ENCODE measurements at regions not wholly inside any gene's neighbourhood (a gene's known extent, or its start where the extent isn't known, plus 50 kb on each side); places are given as distances from the start of the nearest gene placed in this dataset.

- Histone ChIP-seq H3K4me1 (ENCODE audit: control insufficient read depth in 2 of 2, insufficient read depth in 2 of 2, low read length in 2 of 2) (no peaks in the 10 kb centered on the region), H3K9me3 (ENCODE audit: control insufficient read depth in 2 of 2, low read length in 2 of 2) (no peaks in the 10 kb centered on the region), H3K36me3 (ENCODE audit: control insufficient read depth in 2 of 2, insufficient read depth in 2 of 2, low read length in 2 of 2) (no peaks in the 10 kb centered on the region), H3K9ac (ENCODE audit: low read depth in 1 of 2, low read length in 2 of 2) (no peak overlapping the region), H3K27ac (ENCODE audit: low read depth in 2 of 2, low read length in 2 of 2) (no peak overlapping the region), H3K4me3 (ENCODE audit: low read length in 2 of 2) (no peak overlapping the region), H3K27me3 (ENCODE audit: control insufficient read depth in 2 of 2, insufficient read depth in 2 of 2, low read length in 2 of 2) (no peaks in the 10 kb centered on the region)
These were observed 58.0 kb upstream of the ARRDC3 start for GRCh38 chr5:91441082-91441481.

DNA sequence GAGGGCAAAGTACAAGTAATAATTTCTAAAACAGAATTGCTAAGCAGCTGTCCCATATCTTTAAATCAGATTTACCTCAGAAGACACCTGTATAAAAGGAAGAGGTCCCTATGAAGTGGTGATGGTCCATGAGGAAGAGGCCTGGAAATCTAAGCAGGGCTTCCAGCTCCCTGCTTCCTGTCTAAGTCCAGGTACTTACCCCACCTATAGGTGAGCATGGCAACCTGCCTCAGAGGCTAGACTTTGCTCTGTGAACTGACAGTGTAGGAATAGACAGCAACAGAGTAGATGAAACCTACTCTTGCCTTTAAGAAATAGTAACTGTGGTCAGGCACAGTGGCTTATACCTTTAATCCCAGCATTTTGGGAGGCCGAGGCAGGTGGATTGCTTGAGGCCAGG is 55.8 kb upstream of the ARRDC3 start:
- H3K9me3 ChIP-seq (ENCODE audit: control insufficient read depth in 2 of 2, low read length in 2 of 2): no peaks in the 10 kb centered on the region
- H3K4me1 ChIP-seq (ENCODE audit: control insufficient read depth in 2 of 2, insufficient read depth in 2 of 2, low read length in 2 of 2): no peaks in the 10 kb centered on the region
- H3K36me3 ChIP-seq (ENCODE audit: control insufficient read depth in 2 of 2, insufficient read depth in 2 of 2, low read length in 2 of 2): no peaks in the 10 kb centered on the region
- no peaks in the 10 kb centered on the region for H3K27me3 ChIP-seq (ENCODE audit: control insufficient read depth in 2 of 2, insufficient read depth in 2 of 2, low read length in 2 of 2)
- no peak overlapping the region for H3K9ac ChIP-seq (ENCODE audit: low read depth in 1 of 2, low read length in 2 of 2)
- no peak overlapping the region for H3K4me3 ChIP-seq (ENCODE audit: low read length in 2 of 2)
- no peak overlapping the region for H3K27ac ChIP-seq (ENCODE audit: low read depth in 2 of 2, low read length in 2 of 2)

DNA sequence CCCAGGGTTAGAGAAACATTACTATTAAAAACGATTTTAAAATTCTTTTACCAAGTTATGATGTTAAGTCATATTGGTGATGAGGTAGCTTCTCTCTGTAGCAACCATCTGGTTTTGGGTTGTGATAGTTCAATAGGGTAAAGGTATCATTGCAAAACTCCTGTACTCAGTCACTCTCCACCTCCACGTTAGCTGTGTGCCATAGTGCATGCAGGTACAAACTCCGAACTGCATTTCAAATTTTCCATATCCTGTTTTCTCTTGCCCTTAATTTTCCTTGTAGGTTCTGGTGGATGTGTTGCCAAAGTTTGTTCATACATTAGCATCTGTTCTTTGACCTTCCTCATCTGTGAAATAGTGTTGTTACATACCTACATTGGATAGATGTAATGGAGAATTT is 53.1 kb upstream of the ARRDC3 start:
- no peak overlapping the region for H3K4me3 ChIP-seq (ENCODE audit: low read length in 2 of 2)
- no peaks in the 10 kb centered on the region for H3K4me1 ChIP-seq (ENCODE audit: control insufficient read depth in 2 of 2, insufficient read depth in 2 of 2, low read length in 2 of 2)
- no peak overlapping the region for H3K27ac ChIP-seq (ENCODE audit: low read depth in 2 of 2, low read length in 2 of 2)

DNA sequence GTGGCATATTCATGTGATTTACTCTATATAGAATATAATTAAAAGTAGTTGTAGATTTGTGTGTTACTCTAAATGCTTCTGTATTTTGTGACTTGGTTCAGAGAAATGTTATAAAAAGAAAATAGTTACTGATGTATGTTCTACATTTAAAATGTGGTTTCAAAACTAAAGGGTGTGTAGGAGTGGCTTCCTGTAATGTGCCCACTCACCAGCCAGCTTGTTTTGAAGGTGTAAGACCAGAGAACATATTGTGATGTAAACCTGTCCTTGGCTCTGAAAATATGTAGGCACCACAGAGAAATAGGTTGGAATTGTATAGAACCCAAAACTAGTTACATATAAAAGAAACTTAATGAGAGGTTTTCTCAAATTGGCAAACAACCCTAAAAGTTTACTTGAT is 51.2 kb upstream of the ARRDC3 start:
- no peak overlapping the region for H3K4me3 ChIP-seq (ENCODE audit: low read length in 2 of 2)
- no peak overlapping the region for H3K9ac ChIP-seq (ENCODE audit: low read depth in 1 of 2, low read length in 2 of 2)
- no peaks in the 10 kb centered on the region for H3K36me3 ChIP-seq (ENCODE audit: control insufficient read depth in 2 of 2, insufficient read depth in 2 of 2, low read length in 2 of 2)
- H3K9me3 ChIP-seq (ENCODE audit: control insufficient read depth in 2 of 2, low read length in 2 of 2): no peaks in the 10 kb centered on the region
- no peaks in the 10 kb centered on the region for H3K4me1 ChIP-seq (ENCODE audit: control insufficient read depth in 2 of 2, insufficient read depth in 2 of 2, low read length in 2 of 2)
- no peak overlapping the region for H3K27ac ChIP-seq (ENCODE audit: low read depth in 2 of 2, low read length in 2 of 2)
- H3K27me3 ChIP-seq (ENCODE audit: control insufficient read depth in 2 of 2, insufficient read depth in 2 of 2, low read length in 2 of 2): no peaks in the 10 kb centered on the region

More for the DNA sequence above, 53.1 kb upstream of the ARRDC3 start:
- no peaks in the 10 kb centered on the region for H3K36me3 ChIP-seq (ENCODE audit: control insufficient read depth in 2 of 2, insufficient read depth in 2 of 2, low read length in 2 of 2)
- no peaks in the 10 kb centered on the region for H3K9me3 ChIP-seq (ENCODE audit: control insufficient read depth in 2 of 2, low read length in 2 of 2)
- no peaks in the 10 kb centered on the region for H3K27me3 ChIP-seq (ENCODE audit: control insufficient read depth in 2 of 2, insufficient read depth in 2 of 2, low read length in 2 of 2)
- H3K9ac ChIP-seq (ENCODE audit: low read depth in 1 of 2, low read length in 2 of 2): no peak overlapping the region

GRCh38 chr5:91433861-91434260 is 50.7 kb upstream of the ARRDC3 start:
- Histone ChIP-seq H3K27ac (ENCODE audit: low read depth in 2 of 2, low read length in 2 of 2) (no peak overlapping the region), H3K4me1 (ENCODE audit: control insufficient read depth in 2 of 2, insufficient read depth in 2 of 2, low read length in 2 of 2) (no peaks in the 10 kb centered on the region), H3K4me3 (ENCODE audit: low read length in 2 of 2) (no peak overlapping the region), H3K9ac (ENCODE audit: low read depth in 1 of 2, low read length in 2 of 2) (no peak overlapping the region), H3K27me3 (ENCODE audit: control insufficient read depth in 2 of 2, insufficient read depth in 2 of 2, low read length in 2 of 2) (no peaks in the 10 kb centered on the region), H3K9me3 (ENCODE audit: control insufficient read depth in 2 of 2, low read length in 2 of 2) (no peaks in the 10 kb centered on the region), H3K36me3 (ENCODE audit: control insufficient read depth in 2 of 2, insufficient read depth in 2 of 2, low read length in 2 of 2) (no peaks in the 10 kb centered on the region)

Data from mucosa of rectum (tissue), 2 donors.